Right lobe of liver (tissue), 4 donors: ENCODE measurements at regions not wholly inside any gene's neighbourhood (a gene's known extent, or its start where the extent isn't known, plus 50 kb on each side); places are given as distances from the start of the nearest gene placed in this dataset.

Experiments used
- POLR2A ChIP-seq: fragments of 450-650 bp; IDR thresholded peaks from one replicate; pipeline ENCODE4 v1.6.1; 2017; ENCODE audit warnings: antibody characterized with exemption, mild to moderate bottlenecking
- TF ChIP-seq, protein P1 (sequence below), 4 donors: fragments of 200-600 bp in 3 of 4; fragments of 450-650 bp in 1 of 4; IDR thresholded peaks; one replicate each; pipeline versions ENCODE4 v1.5.1 to v1.8.0; 2016 to 2022; ENCODE audit warnings: antibody characterized with exemption in 4 of 4, mild to moderate bottlenecking in 2 of 4
- donor health status: DM: no; HTN: no; CAD: no.
- donor health status: DM: no; HTN: no; CAD: no.
- donor health status: DM: no; HTN: yes; CAD: no.

DNA sequence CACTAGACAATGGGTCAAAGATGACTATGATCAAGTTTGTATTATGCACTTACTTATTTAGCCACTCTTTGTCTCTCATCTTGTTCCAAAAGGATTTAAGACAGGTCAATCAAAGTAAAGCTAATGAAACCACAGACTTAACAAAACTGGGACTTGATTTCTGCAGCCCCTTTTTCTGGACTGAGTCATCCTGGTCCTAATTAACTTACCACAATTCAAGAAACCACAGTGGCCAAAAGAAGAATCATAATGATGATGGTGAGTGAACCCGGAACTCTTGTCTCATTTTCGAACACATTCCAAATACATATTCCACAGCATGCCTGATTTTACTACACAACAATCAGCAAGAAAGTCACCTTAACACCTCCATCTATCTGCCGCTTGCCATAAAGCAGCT is 1333.0 kb downstream of the ROBO1 start:
- TF ChIP-seq POLR2A = no peak
- TF ChIP-seq, protein P1, sequence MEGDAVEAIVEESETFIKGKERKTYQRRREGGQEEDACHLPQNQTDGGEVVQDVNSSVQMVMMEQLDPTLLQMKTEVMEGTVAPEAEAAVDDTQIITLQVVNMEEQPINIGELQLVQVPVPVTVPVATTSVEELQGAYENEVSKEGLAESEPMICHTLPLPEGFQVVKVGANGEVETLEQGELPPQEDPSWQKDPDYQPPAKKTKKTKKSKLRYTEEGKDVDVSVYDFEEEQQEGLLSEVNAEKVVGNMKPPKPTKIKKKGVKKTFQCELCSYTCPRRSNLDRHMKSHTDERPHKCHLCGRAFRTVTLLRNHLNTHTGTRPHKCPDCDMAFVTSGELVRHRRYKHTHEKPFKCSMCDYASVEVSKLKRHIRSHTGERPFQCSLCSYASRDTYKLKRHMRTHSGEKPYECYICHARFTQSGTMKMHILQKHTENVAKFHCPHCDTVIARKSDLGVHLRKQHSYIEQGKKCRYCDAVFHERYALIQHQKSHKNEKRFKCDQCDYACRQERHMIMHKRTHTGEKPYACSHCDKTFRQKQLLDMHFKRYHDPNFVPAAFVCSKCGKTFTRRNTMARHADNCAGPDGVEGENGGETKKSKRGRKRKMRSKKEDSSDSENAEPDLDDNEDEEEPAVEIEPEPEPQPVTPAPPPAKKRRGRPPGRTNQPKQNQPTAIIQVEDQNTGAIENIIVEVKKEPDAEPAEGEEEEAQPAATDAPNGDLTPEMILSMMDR (IDR thresholded peaks at IDR 0.05) = no peak
